CD4-positive, CD25-positive, alpha-beta regulatory T cell (primary cell): ENCODE measurements at regions not wholly inside any gene's neighbourhood (a gene's known extent, or its start where the extent isn't known, plus 50 kb on each side); places are given as distances from the start of the nearest gene placed in this dataset.
"Not testable (repeated sequence)": the region's sequence is repeated elsewhere in the genome, so short reads cannot be mapped to it uniquely, and the experiment has no call there.

ENCODE experiments used
- ATAC-seq, 2 donors: fragments of 150-1000 bp; cut with Tn5 transposase; one replicate each; pipeline ENCODE4 v1.10.0; 2021; ENCODE audit warnings: low read depth in 2 of 2, moderate number of reproducible peaks in 2 of 2, moderate library complexity in 1 of 2
- DNase-seq, 3 donors: peaks; one replicate each; pipeline versions ENCODE4 v3.0.0 to v3.0.0-alpha.2; 2012 to 2022; ENCODE audit warnings: mixed read lengths in 1 of 3
- H3K27ac ChIP-seq: one replicate; pipeline ENCODE4 v1.7.0; 2013; ENCODE audit warnings: mild to moderate bottlenecking, low read length; ENCODE audit not compliant: insufficient read depth, poor library complexity, severe bottlenecking
- H3K27me3 ChIP-seq: one replicate; pipeline ENCODE4 v1.7.0; 2013; ENCODE audit warnings: low read length; ENCODE audit not compliant: control insufficient read depth, insufficient read depth
- H3K36me3 ChIP-seq: one replicate; pipeline ENCODE4 v1.7.0; 2013; ENCODE audit warnings: mild to moderate bottlenecking, low read length, moderate library complexity; ENCODE audit not compliant: control insufficient read depth, insufficient read depth
- H3K4me1 ChIP-seq: 2 replicates; pipeline ENCODE4 v1.7.0; 2013; ENCODE audit warnings: mild to moderate bottlenecking, low read length; ENCODE audit not compliant: insufficient read depth, control insufficient read depth, poor library complexity, severe bottlenecking
- H3K4me3 ChIP-seq: one replicate; pipeline ENCODE4 v1.7.0; 2013; ENCODE audit warnings: low read depth, mild to moderate bottlenecking, low read length, moderate library complexity
- H3K9me3 ChIP-seq, 2 experiments: 1 replicate in 1 of 2; 2 replicates in 1 of 2; pipeline ENCODE4 v1.7.0; 2013; ENCODE audit warnings: low read length in 2 of 2, mild to moderate bottlenecking in 1 of 2, moderate library complexity in 1 of 2; ENCODE audit not compliant: control insufficient read depth in 2 of 2
- H3K27ac Mint-ChIP-seq, 3 donors: one replicate each; pipeline ENCODE4 v1.8.0; 2020 to 2022; ENCODE audit warnings: mild to moderate bottlenecking in 3 of 3, mixed read lengths in 3 of 3, moderate library complexity in 2 of 3
- H3K27me3 Mint-ChIP-seq: one replicate; pipeline ENCODE4 v1.8.0; 2022; ENCODE audit warnings: mild to moderate bottlenecking, mixed read lengths
- H3K36me3 Mint-ChIP-seq: one replicate; pipeline ENCODE4 v1.8.0; 2020; ENCODE audit warnings: mixed read lengths
- H3K4me1 Mint-ChIP-seq, 4 donors: one replicate each; pipeline ENCODE4 v1.8.0; 2020 to 2022; ENCODE audit warnings: mixed read lengths in 4 of 4, mild to moderate bottlenecking in 1 of 4
- H3K4me3 Mint-ChIP-seq, 4 donors: one replicate each; pipeline ENCODE4 v1.8.0; 2020 to 2022; ENCODE audit warnings: mild to moderate bottlenecking in 4 of 4, mixed read lengths in 4 of 4, moderate library complexity in 3 of 4
- H3K9me3 Mint-ChIP-seq, 7 donors: one replicate each; pipeline ENCODE4 v1.8.0; 2020 to 2022; ENCODE audit warnings: mixed read lengths in 7 of 7, mild to moderate bottlenecking in 3 of 7, moderate library complexity in 2 of 7

DNA sequence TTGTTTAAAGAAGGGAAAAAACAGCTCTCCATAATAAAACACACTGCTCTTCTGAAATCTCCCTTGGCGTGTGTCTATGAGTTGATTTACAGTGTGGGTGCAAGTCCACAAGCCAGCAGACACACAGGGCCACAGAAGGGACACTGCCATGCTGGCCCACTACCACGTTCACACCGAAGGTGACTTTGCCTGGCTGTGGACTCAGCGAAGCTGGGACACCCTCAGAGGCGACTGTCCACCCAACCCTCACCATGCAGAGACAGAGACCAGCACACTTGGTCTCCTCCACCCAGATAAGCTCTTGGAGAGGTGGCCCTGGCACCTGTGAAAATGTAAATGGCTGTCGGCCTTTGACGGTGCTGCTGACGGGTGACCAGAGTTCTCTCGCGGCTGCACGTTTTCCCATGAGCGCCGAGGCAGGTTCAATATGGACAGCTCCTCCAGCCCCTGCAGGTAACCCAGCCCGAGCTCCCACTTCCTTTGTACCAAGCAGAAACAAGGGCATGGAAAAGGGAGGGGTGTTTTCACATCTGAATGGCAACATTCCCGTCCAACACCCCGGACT, 78.0 kb downstream of the YTHDF1 start:
- no peak overlapping the region for H3K4me3 ChIP-seq
- ATAC-seq (no peak), DNase-seq (no peak)
- no peaks in the 10 kb centered on the region for H3K27me3 ChIP-seq
- H3K4me1 ChIP-seq, result no peaks in the 10 kb centered on the region
- no peak overlapping the region for H3K27ac ChIP-seq
- Mint-ChIP-seq H3K9me3 (peaks cover 0 to 4% (median 0%) of the 10 kb centered on the region in 7 donors), H3K36me3 (no peaks in the 10 kb centered on the region), H3K4me3 (no peak overlapping the region), H3K27ac (no peak overlapping the region), H3K4me1 (no peaks in the 10 kb centered on the region), H3K27me3 (peaks cover under 1% of the 10 kb centered on the region)
- no peaks in the 10 kb centered on the region for H3K36me3 ChIP-seq
- H3K9me3 ChIP-seq, result no peaks in the 10 kb centered on the region

DNA sequence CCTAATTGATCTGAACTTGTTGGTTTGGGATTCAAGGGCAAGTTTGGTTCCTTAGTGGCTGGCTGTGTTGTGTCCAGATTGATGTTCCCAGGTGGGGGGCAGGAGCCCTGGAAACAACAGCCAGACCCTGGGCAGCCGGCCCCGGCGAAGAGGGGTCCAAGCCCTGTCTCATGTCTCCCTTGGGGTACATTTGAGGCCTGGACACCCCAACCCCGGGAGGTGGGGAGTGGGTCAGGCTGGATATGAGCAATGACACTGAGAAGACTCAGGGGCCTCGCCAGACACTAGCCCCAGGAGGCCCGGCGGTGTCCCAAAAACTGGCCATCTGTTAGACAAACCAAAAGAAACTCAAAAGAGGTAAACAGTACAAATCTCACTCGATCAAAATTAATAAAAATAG, 79.6 kb downstream of the YTHDF1 start:
- no peaks in the 10 kb centered on the region for H3K4me1 Mint-ChIP-seq
- Histone ChIP-seq H3K36me3 (no peaks in the 10 kb centered on the region), H3K27me3 (no peaks in the 10 kb centered on the region), H3K27ac (no peak overlapping the region), H3K9me3 (no peaks in the 10 kb centered on the region), H3K4me3 (no peak overlapping the region), H3K4me1 (no peaks in the 10 kb centered on the region)
- no peak overlapping the region for H3K4me3 Mint-ChIP-seq
- DNase-seq (no peak), ATAC-seq (no peak)
- no peaks in the 10 kb centered on the region for H3K27me3 Mint-ChIP-seq
- peaks cover 0 to 2% (median 0%) of the 10 kb centered on the region in 7 donors for H3K9me3 Mint-ChIP-seq
- no peak overlapping the region for H3K27ac Mint-ChIP-seq
- no peaks in the 10 kb centered on the region for H3K36me3 Mint-ChIP-seq

DNA sequence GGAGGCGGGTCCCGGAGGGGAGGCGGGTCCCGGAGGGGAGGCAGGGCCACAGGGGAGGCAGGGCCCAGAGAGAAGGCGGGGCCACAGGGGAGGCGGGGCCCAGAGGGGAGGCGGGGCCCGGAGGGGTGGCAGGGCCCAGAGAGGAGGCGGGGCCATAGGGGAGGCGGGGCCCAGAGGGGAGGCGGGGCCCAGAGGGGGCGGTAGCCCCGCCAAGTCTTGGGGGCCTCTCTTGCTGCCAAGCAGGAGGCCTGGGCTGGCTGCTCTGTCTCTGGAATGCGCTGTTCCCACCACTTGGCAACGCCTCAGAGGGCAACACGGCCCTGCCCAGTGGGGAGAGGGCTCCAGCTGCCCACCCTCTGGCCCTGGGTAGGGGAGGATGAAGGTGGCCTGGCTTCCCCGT, 80.5 kb downstream of the YTHDF1 start:
- H3K9me3 ChIP-seq, result no peaks in the 10 kb centered on the region
- Mint-ChIP-seq H3K36me3 (no peaks in the 10 kb centered on the region), H3K4me3 (no peak overlapping the region), H3K9me3 (peaks cover 0 to 2% (median 0%) of the 10 kb centered on the region in 7 donors), H3K27me3 (no peaks in the 10 kb centered on the region), H3K4me1 (no peaks in the 10 kb centered on the region), H3K27ac (no peak overlapping the region)
- no peak overlapping the region for H3K27ac ChIP-seq
- H3K4me1 ChIP-seq, result no peaks in the 10 kb centered on the region
- DNase-seq (no peak), ATAC-seq (no peak)
- no peaks in the 10 kb centered on the region for H3K27me3 ChIP-seq
- H3K36me3 ChIP-seq, result no peaks in the 10 kb centered on the region
- H3K4me3 ChIP-seq, result no peak overlapping the region

DNA sequence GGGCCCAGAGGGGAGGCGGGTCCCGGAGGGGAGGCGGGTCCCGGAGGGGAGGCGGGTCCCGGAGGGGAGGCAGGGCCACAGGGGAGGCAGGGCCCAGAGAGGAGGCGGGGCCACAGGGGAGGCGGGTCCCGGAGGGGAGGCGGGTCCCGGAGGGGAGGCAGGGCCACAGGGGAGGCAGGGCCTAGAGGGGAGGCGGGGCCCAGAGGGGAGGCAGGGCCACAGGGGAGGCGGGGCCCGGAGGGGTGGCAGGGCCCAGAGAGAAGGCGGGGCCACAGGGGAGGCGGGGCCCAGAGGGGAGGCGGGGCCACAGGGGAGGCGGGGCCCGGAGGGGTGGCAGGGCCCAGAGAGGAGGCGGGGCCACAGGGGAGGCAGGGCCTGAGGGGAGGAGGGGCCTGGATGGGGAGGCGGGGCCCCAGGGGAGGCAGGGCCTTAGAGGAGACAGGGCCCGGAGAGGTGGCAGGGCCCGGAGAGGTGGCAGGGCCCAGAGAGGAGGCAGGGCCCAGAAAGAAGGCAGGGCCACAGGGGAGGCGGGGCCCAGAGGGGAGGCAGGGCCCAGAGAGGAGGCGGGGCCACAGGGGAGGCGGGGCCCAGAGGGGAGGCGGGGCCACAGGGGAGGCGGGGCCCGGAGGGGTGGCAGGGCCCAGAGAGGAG, 81.1 kb downstream of the YTHDF1 start:
- ATAC-seq, H3K36me3 ChIP-seq, H3K4me3 Mint-ChIP-seq, H3K4me3 ChIP-seq, H3K27me3 ChIP-seq, H3K9me3 Mint-ChIP-seq, H3K4me1 ChIP-seq, H3K36me3 Mint-ChIP-seq, H3K4me1 Mint-ChIP-seq, DNase-seq, H3K9me3 ChIP-seq, H3K27ac ChIP-seq, H3K27ac Mint-ChIP-seq, H3K27me3 Mint-ChIP-seq: not testable (repeated sequence)

DNA sequence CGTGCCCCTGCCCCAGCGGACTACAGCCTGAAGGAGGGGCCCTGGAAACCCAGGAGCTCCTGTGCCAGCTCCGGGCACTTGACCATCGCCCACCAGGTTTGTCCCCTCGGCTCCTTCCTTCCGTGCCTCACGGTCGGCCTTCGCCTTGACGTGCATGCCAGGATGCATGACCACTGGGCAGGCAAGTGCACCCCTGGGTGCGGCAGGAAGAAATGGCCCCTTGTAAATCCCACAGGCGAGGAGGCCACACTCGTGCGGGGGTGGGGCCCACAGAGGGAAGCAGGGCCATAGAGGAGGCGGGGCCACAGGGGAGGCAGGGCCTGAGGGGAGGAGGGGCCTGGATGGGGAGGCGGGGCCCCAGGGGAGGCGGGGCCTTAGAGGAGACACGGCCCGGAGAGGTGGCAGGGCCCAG, 81.7 kb downstream of the YTHDF1 start:
- no peaks in the 10 kb centered on the region for H3K4me1 ChIP-seq
- H3K36me3 Mint-ChIP-seq, result no peaks in the 10 kb centered on the region
- no peaks in the 10 kb centered on the region for H3K36me3 ChIP-seq
- H3K27ac ChIP-seq, result no peak overlapping the region
- H3K27me3 ChIP-seq, result no peaks in the 10 kb centered on the region
- no peaks in the 10 kb centered on the region for H3K27me3 Mint-ChIP-seq
- H3K27ac Mint-ChIP-seq, result no peak overlapping the region
- no peak for DNase-seq
- no peaks in the 10 kb centered on the region for H3K9me3 ChIP-seq
- no peak overlapping the region for H3K4me3 ChIP-seq
- peaks cover 0 to 2% (median 0%) of the 10 kb centered on the region in 7 donors for H3K9me3 Mint-ChIP-seq
- ATAC-seq, result no peak
- no peak overlapping the region for H3K4me3 Mint-ChIP-seq
- no peaks in the 10 kb centered on the region for H3K4me1 Mint-ChIP-seq

DNA sequence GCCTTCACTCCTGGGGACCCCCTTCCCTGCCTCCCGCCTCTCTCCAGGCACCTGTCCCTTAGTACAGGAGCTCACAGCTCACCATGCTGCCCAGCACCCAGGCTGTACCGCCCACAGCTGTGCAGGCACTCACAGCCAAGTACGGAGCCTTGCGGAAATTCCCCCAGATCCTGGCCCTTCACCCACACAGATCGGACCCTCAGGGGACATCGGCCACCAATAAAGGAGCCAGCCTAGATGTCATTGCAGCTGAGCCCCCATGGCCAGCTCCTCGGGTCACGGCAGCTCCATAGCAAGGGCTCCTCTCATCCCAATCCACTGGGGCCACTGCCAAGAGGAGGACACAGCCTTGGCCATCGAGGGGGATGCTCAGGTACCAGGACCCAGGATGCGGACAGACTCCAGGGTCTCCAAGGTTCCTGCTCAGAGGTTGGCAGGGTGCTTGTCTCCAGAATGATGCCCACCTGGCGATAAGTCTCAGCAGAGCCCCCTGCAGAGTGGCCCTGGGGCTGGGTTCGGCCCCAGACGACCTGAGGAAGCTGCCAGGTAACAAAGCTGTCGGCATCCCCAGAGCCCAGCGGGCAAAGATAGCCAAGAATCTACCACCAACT, 82.3 kb downstream of the YTHDF1 start:
- no peak for DNase-seq
- no peaks in the 10 kb centered on the region for H3K27me3 Mint-ChIP-seq
- H3K27me3 ChIP-seq, result no peaks in the 10 kb centered on the region

DNA sequence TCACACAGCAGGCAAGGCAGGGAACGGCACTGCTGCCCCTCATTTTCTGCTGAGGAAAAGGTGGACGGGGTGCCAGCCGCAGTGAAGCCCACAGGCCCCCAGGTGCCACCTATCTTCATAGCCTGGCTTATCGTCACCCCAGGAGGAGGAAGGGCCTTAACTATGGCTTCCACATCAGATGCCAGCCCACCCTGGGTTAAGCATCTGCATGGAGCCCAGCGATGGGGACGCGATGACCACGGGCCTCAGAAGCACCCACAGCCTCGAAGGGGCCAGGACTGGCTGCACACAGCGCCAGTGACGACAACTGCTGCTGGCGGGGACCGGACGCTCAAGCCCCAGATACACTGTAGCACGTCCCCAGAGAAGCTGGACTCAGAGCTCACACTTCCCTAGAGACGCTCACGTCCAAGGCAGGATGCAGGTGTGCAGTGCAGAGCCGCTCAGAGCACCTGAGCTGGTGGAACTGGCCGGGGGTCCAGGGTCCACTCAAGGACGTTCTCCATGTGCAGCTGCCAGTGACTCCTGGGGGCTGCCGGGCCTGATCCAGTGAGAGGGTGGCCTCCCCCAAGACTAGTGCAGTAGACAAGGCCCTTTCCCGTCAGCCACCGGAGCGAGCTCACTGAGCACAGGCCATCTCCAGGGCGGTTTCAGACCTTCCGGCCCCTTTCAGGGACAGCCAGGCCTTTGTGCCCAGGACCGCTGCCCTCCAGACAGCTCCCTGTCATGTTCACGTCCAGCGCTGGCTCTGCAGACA, 83.0 kb downstream of the YTHDF1 start:
- Histone ChIP-seq H3K36me3 (no peaks in the 10 kb centered on the region), H3K4me1 (no peaks in the 10 kb centered on the region), H3K4me3 (no peak overlapping the region), H3K27ac (no peak overlapping the region), H3K9me3 (no peaks in the 10 kb centered on the region), H3K27me3 (no peaks in the 10 kb centered on the region)
- H3K4me3 Mint-ChIP-seq, result no peak overlapping the region
- ATAC-seq (no peak), DNase-seq (no peak)
- H3K9me3 Mint-ChIP-seq, result no peaks in the 10 kb centered on the region
- H3K36me3 Mint-ChIP-seq, result no peaks in the 10 kb centered on the region
- no peak overlapping the region for H3K27ac Mint-ChIP-seq
- H3K27me3 Mint-ChIP-seq, result no peaks in the 10 kb centered on the region
- H3K4me1 Mint-ChIP-seq, result no peaks in the 10 kb centered on the region

More for the DNA sequence above, 82.3 kb downstream of the YTHDF1 start:
- Mint-ChIP-seq H3K27ac (no peak overlapping the region), H3K4me1 (no peaks in the 10 kb centered on the region), H3K4me3 (no peak overlapping the region), H3K36me3 (no peaks in the 10 kb centered on the region), H3K9me3 (no peaks in the 10 kb centered on the region)
- Histone ChIP-seq H3K4me1 (no peaks in the 10 kb centered on the region), H3K9me3 (no peaks in the 10 kb centered on the region), H3K36me3 (no peaks in the 10 kb centered on the region), H3K4me3 (no peak overlapping the region), H3K27ac (no peak overlapping the region)
- ATAC-seq, result no peak
